ENCODE measurements at regions not wholly inside any gene's neighbourhood (a gene's known extent, or its start where the extent isn't known, plus 50 kb on each side); places are given as distances from the start of the nearest gene placed in this dataset.

GRCh38 chr2:220991972-220992371, 580.1 kb downstream of the EPHA4 start:
- no peaks in the 10 kb centered on the region for H3K9me3 Mint-ChIP-seq
- no peaks in the 10 kb centered on the region for H3K36me3 Mint-ChIP-seq
- CTCF ChIA-PET = no interaction called here
- no peaks in the 10 kb centered on the region for H3K4me1 Mint-ChIP-seq
- no peak overlapping the region for H3K27ac Mint-ChIP-seq
- no peak for DNase-seq
- no peak overlapping the region for H3K4me3 Mint-ChIP-seq
- no peaks in the 10 kb centered on the region for H3K27me3 Mint-ChIP-seq

DNA sequence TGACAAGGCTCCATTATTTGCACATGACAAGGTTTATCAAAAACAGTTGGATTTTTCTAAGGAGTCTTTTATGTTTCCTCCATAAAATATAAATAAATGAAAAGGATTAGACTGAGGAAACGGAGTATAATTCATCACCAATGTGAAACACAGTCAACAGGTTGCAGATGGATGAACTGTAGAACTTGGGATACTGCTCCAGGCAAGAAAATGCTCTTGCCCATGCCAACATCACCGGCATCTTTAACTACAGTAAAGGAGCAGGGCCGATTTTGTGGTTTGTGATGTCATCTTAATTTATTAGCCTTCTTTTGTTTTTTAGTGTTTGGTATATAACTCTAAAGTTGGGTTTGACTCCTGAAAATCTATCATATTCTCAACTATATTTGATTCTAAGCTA, 577.3 kb downstream of the EPHA4 start:
- H3K9me3 Mint-ChIP-seq = no peaks in the 10 kb centered on the region
- no peak overlapping the region for H3K4me3 Mint-ChIP-seq
- CTCF ChIA-PET = no interaction called here
- H3K27me3 Mint-ChIP-seq = no peaks in the 10 kb centered on the region
- no peak overlapping the region for H3K27ac Mint-ChIP-seq
- no peaks in the 10 kb centered on the region for H3K4me1 Mint-ChIP-seq
- H3K36me3 Mint-ChIP-seq = no peaks in the 10 kb centered on the region
- no peak for DNase-seq

DNA sequence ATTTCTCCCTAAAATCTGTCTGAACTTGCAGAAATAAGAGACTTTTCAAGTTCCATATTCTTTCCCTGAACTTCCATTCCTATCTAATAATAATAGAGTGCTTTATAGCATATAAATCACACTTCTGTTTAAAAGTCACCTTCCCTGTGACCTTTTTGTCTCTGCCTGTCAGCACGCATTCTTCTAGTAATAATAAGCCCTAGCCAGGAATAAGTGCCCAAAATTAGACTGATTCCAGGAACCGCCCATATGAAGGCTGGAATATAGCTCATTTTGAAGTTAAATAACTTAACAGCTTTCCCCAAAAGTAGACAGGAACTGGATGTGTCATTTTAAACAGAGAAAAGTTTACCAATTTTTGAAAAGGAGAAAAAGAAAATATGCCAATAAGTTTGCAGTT, 576.5 kb downstream of the EPHA4 start:
- no peaks in the 10 kb centered on the region for H3K9me3 Mint-ChIP-seq
- no peak overlapping the region for H3K27ac Mint-ChIP-seq
- no peak for DNase-seq

DNA sequence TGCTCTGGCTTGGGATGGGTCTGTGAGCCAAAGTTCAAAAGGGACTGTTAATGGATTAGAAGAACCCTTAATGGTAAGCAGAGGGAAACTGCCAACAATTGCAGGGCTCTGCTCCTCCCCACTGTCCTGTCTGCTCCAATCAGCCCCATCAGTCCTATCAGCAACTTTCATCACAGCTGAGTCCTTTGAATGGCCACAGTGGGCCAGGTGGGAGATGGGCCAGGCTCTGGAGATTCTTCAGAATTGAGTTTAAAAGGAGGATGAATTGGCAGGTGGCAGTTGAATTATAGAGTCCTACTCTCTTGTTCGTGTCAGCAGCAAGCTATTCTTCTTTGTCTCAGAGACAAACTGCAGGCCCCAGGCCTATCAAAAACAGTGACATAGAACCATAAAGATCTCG, 573.9 kb downstream of the EPHA4 start:
- Mint-ChIP-seq H3K4me3 (no peak overlapping the region), H3K36me3 (no peaks in the 10 kb centered on the region), H3K9me3 (no peaks in the 10 kb centered on the region), H3K4me1 (no peaks in the 10 kb centered on the region), H3K27me3 (no peaks in the 10 kb centered on the region), H3K27ac (no peak overlapping the region)
- DNase-seq = no peak
- CTCF ChIA-PET = no interaction called here

More for the DNA sequence above, 576.5 kb downstream of the EPHA4 start:
- Mint-ChIP-seq H3K4me3 (no peak overlapping the region), H3K27me3 (no peaks in the 10 kb centered on the region), H3K4me1 (no peaks in the 10 kb centered on the region), H3K36me3 (no peaks in the 10 kb centered on the region)
- CTCF ChIA-PET = no interaction called here

DNA sequence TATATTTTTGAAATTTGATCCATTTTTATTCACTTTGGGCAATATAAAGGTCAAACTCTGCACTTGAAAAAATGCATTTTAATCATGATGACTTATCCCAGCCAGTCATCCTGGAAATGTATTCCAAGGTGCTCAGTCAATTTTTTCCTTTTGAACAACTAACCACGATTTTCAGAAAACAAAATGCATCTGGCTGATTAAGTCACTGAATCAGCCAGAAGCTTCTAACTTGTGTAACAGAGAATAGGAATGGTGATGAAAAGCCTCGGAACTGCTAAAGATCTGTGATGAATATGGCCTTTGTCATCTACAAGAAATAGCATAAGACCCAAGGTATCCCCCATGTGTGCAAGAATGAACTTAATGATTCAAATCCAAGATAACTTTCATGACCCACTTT, 572.7 kb downstream of the EPHA4 start:
- H3K4me3 Mint-ChIP-seq = no peak overlapping the region
- H3K36me3 Mint-ChIP-seq = no peaks in the 10 kb centered on the region
- H3K9me3 Mint-ChIP-seq = no peaks in the 10 kb centered on the region
- no peaks in the 10 kb centered on the region for H3K4me1 Mint-ChIP-seq
- CTCF ChIA-PET = no interaction called here
- DNase-seq = no peak
- no peak overlapping the region for H3K27ac Mint-ChIP-seq
- H3K27me3 Mint-ChIP-seq = no peaks in the 10 kb centered on the region

GRCh38 chr2:221001381-221001801, 570.7 kb downstream of the EPHA4 start:
- H3K36me3 Mint-ChIP-seq = no peaks in the 10 kb centered on the region
- H3K27ac Mint-ChIP-seq = no peak overlapping the region
- H3K27me3 Mint-ChIP-seq = no peaks in the 10 kb centered on the region
- CTCF ChIA-PET = no interaction called here
- no peaks in the 10 kb centered on the region for H3K4me1 Mint-ChIP-seq
- H3K9me3 Mint-ChIP-seq = no peaks in the 10 kb centered on the region
- H3K4me3 Mint-ChIP-seq = no peak overlapping the region
- no peak for DNase-seq

DNA sequence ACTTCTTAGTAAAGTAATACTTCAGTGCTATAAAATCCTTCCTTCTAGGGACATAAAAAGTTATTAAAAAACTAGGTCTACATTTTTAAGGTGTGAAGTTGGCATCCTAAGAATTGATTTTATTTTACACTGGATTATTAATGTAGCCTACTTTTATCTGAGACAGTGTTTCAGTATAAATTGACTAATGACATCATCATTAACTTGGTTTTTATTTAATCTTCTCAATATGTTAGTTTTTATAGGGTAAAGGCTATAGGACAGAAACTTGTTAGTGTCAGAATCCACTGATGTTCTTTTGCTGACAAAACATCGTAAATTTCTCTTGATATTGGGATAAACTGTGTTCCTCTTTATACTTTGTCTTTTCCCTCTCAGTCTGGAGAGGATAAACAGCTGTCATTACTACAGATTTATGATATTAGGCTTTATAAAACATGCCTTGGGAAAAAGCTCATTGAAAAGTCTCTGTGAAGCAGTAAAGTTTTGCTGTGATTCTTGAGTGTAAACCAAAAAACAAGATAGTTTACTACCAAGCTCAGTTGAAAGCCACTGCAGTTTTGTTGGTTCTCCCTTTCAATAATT, 569.9 kb downstream of the EPHA4 start:
- no peaks in the 10 kb centered on the region for H3K9me3 Mint-ChIP-seq
- no peak for DNase-seq
- no peaks in the 10 kb centered on the region for H3K4me1 Mint-ChIP-seq
- H3K27ac Mint-ChIP-seq = no peak overlapping the region
- no peaks in the 10 kb centered on the region for H3K36me3 Mint-ChIP-seq
- H3K4me3 Mint-ChIP-seq = no peak overlapping the region
- H3K27me3 Mint-ChIP-seq = no peaks in the 10 kb centered on the region
- CTCF ChIA-PET = no interaction called here

GRCh38 chr2:221005338-221005737, 566.8 kb downstream of the EPHA4 start:
- Mint-ChIP-seq H3K4me3 (no peak overlapping the region), H3K27ac (no peak overlapping the region), H3K36me3 (no peaks in the 10 kb centered on the region), H3K4me1 (no peaks in the 10 kb centered on the region), H3K9me3 (no peaks in the 10 kb centered on the region), H3K27me3 (no peaks in the 10 kb centered on the region)
- CTCF ChIA-PET = no interaction called here
- no peak for DNase-seq

GRCh38 chr2:221006084-221006483, 566.0 kb downstream of the EPHA4 start:
- CTCF ChIA-PET = no interaction called here
- no peak for DNase-seq
- Mint-ChIP-seq H3K27ac (no peak overlapping the region), H3K4me3 (no peak overlapping the region), H3K9me3 (no peaks in the 10 kb centered on the region), H3K27me3 (no peaks in the 10 kb centered on the region), H3K4me1 (no peaks in the 10 kb centered on the region), H3K36me3 (no peaks in the 10 kb centered on the region)

DNA sequence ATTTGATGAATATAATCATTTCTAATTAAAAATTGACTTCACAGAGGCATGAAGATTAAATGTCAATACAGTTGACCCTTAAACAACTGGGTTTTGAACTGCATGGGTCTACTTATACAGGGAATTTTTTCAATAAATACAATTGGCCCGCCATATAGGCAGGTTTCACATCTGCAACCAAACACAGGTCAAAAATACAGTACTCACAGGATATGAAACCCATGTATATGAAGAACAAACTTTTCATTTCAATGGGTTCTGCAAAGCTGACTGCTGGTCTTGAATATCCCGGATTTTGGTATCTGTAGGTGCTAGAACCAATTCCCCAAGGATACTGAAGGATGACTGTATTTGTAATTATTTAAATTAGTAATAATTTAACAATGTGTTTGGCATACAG, 555.6 kb downstream of the EPHA4 start:
- no peak for DNase-seq
- Mint-ChIP-seq H3K27ac (no peak overlapping the region), H3K27me3 (no peaks in the 10 kb centered on the region), H3K36me3 (no peaks in the 10 kb centered on the region), H3K4me3 (no peak overlapping the region), H3K4me1 (peaks cover 4% of the 10 kb centered on the region), H3K9me3 (no peaks in the 10 kb centered on the region)
- CTCF ChIA-PET = no interaction called here

GRCh38 chr2:221018262-221018661, 553.8 kb downstream of the EPHA4 start:
- no peak overlapping the region for H3K4me3 Mint-ChIP-seq
- CTCF ChIA-PET = no interaction called here
- DNase-seq = no peak
- H3K36me3 Mint-ChIP-seq = no peaks in the 10 kb centered on the region
- H3K27ac Mint-ChIP-seq = no peak overlapping the region
- no peaks in the 10 kb centered on the region for H3K9me3 Mint-ChIP-seq
- H3K27me3 Mint-ChIP-seq = no peaks in the 10 kb centered on the region
- peaks cover 4% of the 10 kb centered on the region for H3K4me1 Mint-ChIP-seq

- no peaks in the 10 kb centered on the region for H3K9me3 Mint-ChIP-seq
- no peak for DNase-seq
- CTCF ChIA-PET = no interaction called here
- H3K4me1 Mint-ChIP-seq = no peaks in the 10 kb centered on the region
- H3K27me3 Mint-ChIP-seq = no peaks in the 10 kb centered on the region
- H3K27ac Mint-ChIP-seq = no peak overlapping the region
- H3K4me3 Mint-ChIP-seq = no peak overlapping the region
- H3K36me3 Mint-ChIP-seq = no peaks in the 10 kb centered on the region
Observed at GRCh38 chr2:221019668-221020067, 552.4 kb downstream of the EPHA4 start.

- Mint-ChIP-seq H3K4me3 (no peak overlapping the region), H3K36me3 (no peaks in the 10 kb centered on the region), H3K4me1 (peaks cover 8% of the 10 kb centered on the region), H3K27me3 (no peaks in the 10 kb centered on the region), H3K9me3 (no peaks in the 10 kb centered on the region), H3K27ac (no peak overlapping the region)
- no peak for DNase-seq
- CTCF ChIA-PET = no interaction called here
Observed at GRCh38 chr2:221022554-221022953, 549.5 kb downstream of the EPHA4 start.

- peaks cover 8% of the 10 kb centered on the region for H3K4me1 Mint-ChIP-seq
- no peak overlapping the region for H3K4me3 Mint-ChIP-seq
- H3K27me3 Mint-ChIP-seq = no peaks in the 10 kb centered on the region
- CTCF ChIA-PET = no interaction called here
- H3K27ac Mint-ChIP-seq = peak overlapping the region; percentile 11
- no peaks in the 10 kb centered on the region for H3K9me3 Mint-ChIP-seq
- no peak for DNase-seq
- no peaks in the 10 kb centered on the region for H3K36me3 Mint-ChIP-seq
Observed at GRCh38 chr2:221025398-221025797, 546.7 kb downstream of the EPHA4 start.

- no peaks in the 10 kb centered on the region for H3K4me1 Mint-ChIP-seq
- H3K27me3 Mint-ChIP-seq = no peaks in the 10 kb centered on the region
- no peaks in the 10 kb centered on the region for H3K36me3 Mint-ChIP-seq
- H3K9me3 Mint-ChIP-seq = no peaks in the 10 kb centered on the region
- no peak overlapping the region for H3K27ac Mint-ChIP-seq
- H3K4me3 Mint-ChIP-seq = no peak overlapping the region
- CTCF ChIA-PET = no interaction called here
- DNase-seq = no peak
Observed at GRCh38 chr2:221034026-221034701, 537.9 kb downstream of the EPHA4 start.

DNA sequence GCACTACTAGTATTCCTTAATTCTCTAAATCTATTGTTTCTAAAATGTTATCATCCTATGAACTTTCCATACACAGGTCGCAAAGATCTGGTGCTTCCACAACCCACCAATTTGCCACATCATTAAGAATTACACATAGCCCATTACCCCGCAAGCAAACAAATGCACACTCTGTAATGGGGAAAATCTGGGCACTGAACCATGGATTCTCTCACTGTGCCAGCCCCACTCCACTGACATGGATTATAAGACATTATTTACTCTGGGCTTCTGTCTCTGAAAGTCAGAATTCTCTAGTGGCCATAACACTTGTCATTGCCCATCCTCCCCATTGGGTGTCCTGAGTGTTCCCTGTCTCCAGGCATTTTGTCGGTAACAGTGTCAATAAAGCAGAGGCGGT, 537.1 kb downstream of the EPHA4 start:
- H3K9me3 Mint-ChIP-seq = no peaks in the 10 kb centered on the region
- no peaks in the 10 kb centered on the region for H3K4me1 Mint-ChIP-seq
- DNase-seq = no peak
- no peak overlapping the region for H3K27ac Mint-ChIP-seq
- CTCF ChIA-PET = no interaction called here
- no peak overlapping the region for H3K4me3 Mint-ChIP-seq
- no peaks in the 10 kb centered on the region for H3K27me3 Mint-ChIP-seq
- no peaks in the 10 kb centered on the region for H3K36me3 Mint-ChIP-seq
